ENCODE measurements at regions not wholly inside any gene's neighbourhood (a gene's known extent, or its start where the extent isn't known, plus 50 kb on each side); places are given as distances from the start of the nearest gene placed in this dataset.
A peak's percentile ranks its signal among the peaks of the same experiment; 100 is the strongest.

GRCh38 chr6:164404812-164405488 lies 904.5 kb downstream of the C6orf118 start (continued):
- TF ChIP-seq, protein P1, sequence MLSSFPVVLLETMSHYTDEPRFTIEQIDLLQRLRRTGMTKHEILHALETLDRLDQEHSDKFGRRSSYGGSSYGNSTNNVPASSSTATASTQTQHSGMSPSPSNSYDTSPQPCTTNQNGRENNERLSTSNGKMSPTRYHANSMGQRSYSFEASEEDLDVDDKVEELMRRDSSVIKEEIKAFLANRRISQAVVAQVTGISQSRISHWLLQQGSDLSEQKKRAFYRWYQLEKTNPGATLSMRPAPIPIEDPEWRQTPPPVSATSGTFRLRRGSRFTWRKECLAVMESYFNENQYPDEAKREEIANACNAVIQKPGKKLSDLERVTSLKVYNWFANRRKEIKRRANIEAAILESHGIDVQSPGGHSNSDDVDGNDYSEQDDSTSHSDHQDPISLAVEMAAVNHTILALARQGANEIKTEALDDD (IDR thresholded peaks at IDR 0.05), result 0 out of 2 replicates have a peak, but pooled peaks have one; percentile 31
- peak; percentile 59 for TF ChIP-seq CBFA2T3 (IDR thresholded peaks at IDR 0.05)

DNA sequence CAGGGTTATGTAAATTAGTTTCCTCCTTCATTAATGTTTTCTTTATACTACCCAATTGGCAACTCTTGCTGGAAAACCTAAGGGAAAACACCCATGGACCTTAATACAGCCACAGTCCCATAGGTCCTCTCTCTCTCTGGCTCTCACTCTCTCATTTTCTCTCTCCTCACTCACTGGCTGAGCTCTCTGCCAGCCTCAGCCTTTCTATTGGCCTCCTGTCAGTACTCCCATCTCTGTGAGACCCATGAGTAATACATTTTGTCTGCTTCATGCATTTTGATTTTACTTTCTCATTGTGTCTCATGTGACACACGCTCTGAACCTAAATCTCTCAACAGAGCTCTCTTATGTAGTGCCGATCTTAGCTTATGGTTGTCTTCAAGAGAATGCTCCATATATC lies 907.5 kb downstream of the C6orf118 start:
- TF ChIP-seq ZNF696 (CRISPR knock-in tag; conservative IDR thresholded peaks at IDR 0.05) (no peak), KLF10 (CRISPR knock-in tag; IDR thresholded peaks at IDR 0.05) (no peak), PBX2 (CRISPR knock-in tag; IDR thresholded peaks at IDR 0.05; ENCODE audit: low read depth) (no peak), PBX2 (tag; conservative IDR thresholded peaks at IDR 0.05; ENCODE audit: low read depth) (peak; percentile 70), PHF20 (IDR thresholded peaks at IDR 0.05; ENCODE audit: partially characterized antibody) (no peak), MAX (CRISPR knock-in tag; IDR thresholded peaks at IDR 0.05) (no peak), MEIS2 (IDR thresholded peaks at IDR 0.05; ENCODE audit: partially characterized antibody) (peak; percentile 47), FOSL1 (tag; conservative IDR thresholded peaks at IDR 0.05) (peak; percentile 35; the same call in 1 of the 2 replicates)
- TF ChIP-seq, protein P2, sequence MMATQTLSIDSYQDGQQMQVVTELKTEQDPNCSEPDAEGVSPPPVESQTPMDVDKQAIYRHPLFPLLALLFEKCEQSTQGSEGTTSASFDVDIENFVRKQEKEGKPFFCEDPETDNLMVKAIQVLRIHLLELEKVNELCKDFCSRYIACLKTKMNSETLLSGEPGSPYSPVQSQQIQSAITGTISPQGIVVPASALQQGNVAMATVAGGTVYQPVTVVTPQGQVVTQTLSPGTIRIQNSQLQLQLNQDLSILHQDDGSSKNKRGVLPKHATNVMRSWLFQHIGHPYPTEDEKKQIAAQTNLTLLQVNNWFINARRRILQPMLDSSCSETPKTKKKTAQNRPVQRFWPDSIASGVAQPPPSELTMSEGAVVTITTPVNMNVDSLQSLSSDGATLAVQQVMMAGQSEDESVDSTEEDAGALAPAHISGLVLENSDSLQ (IDR thresholded peaks at IDR 0.05), result 0 out of 2 replicates have a peak, but pooled peaks have one; percentile 7
- Histone ChIP-seq H4K20me1 (replicated peaks; ENCODE audit: control insufficient read depth, insufficient read depth, low read length) (no peaks in the 10 kb centered on the region), H3K27ac (ENCODE audit: extremely low read depth, low read depth, low read length) (no peak overlapping the region), H3K4me2 (ENCODE audit: insufficient read depth, low read length) (no peak overlapping the region; the same call in 1 of the 2 replicates), H2AFZ (ENCODE audit: low read depth, low read length) (peak overlapping the region; percentile 59; the same call in 1 of the 2 replicates), H3K79me2 (ENCODE audit: control insufficient read depth, insufficient read depth, low read length) (no peaks in the 10 kb centered on the region), H3K36me3 (ENCODE audit: control insufficient read depth, insufficient read depth, low read length) (no peaks in the 10 kb centered on the region), H3K4me1 (replicated peaks in 1 of 2; ENCODE audit: control insufficient read depth in 2 of 2, insufficient read depth in 2 of 2, low read length in 2 of 2) (no peaks in the 10 kb centered on the region; a peak in 2 of 5 replicates), H3K27me3 (ENCODE audit: control insufficient read depth in 2 of 2, insufficient read depth in 2 of 2, low read length in 2 of 2) (no peaks in the 10 kb centered on the region), H3K4me3 (no peak overlapping the region), H3K9me1 (ENCODE audit: control insufficient read depth, insufficient read depth, low read length) (no peaks in the 10 kb centered on the region), H3K9me3 (replicated peaks; ENCODE audit: control insufficient read depth, insufficient read depth, low read depth, low read length) (no peaks in the 10 kb centered on the region), H3K9ac (ENCODE audit: insufficient read depth in 1 of 2, low read depth in 2 of 2, low read length in 2 of 2) (no peak overlapping the region)
- DNase-seq (ENCODE audit: extremely low read depth in 1 of 4, low spot score in 3 of 4) (peak in 1 of 4 experiments; percentile 32), FAIRE-seq (no peak), ATAC-seq (peak; percentile 73)
- ChIA-PET CTCF (ENCODE audit: low intra/inter-chr PET ratio) (no interaction called here), POLR2A (interaction anchor here (0.7 kb wide), 2 partner anchors 18 to 27 kb away, joined by 4 to 5 read pairs; no protein-coding TSS in a partner anchor)
- intact Hi-C loops (cut with micrococcal nuclease), result loop anchor here (10.0 kb wide), 1 partner anchor 67 kb away; no protein-coding TSS in a partner anchor
- 8% methylated on average over 2 of the region's 2 CpGs for WGBS (ENCODE audit: insufficient coverage, low coverage, missing lambda C conversion rate)
- in situ Hi-C loops (cut with MboI), result no loop called here
- no TSS peak for BruUV-seq (replicated peaks)

Data from K562 (cell line).